HL-60 (cell line): ENCODE measurements at regions not wholly inside any gene's neighbourhood (a gene's known extent, or its start where the extent isn't known, plus 50 kb on each side); places are given as distances from the start of the nearest gene placed in this dataset.
"Not testable (repeated sequence)": the region's sequence is repeated elsewhere in the genome, so short reads cannot be mapped to it uniquely, and the experiment has no call there.

Source experiments
- DNase-seq, 2 experiments: peaks; one replicate each; pipeline ENCODE4 v3.0.0-alpha.2; 2010 to 2020; ENCODE audit warnings: low read depth in 1 of 2, low spot score in 1 of 2
- H3K27ac ChIP-seq: fragments of 250-450 bp; sonication (Bioruptor Pico); replicated peaks from 2 replicates; pipeline ENCODE4 v1.5.1; 2020; ENCODE audit warnings: mild to moderate bottlenecking, moderate library complexity
- H3K27me3 ChIP-seq: fragments of 250-450 bp; sonication (Bioruptor Pico); 2 replicates; pipeline ENCODE4 v1.5.1; 2021; ENCODE audit warnings: mild to moderate bottlenecking, moderate library complexity; ENCODE audit not compliant: insufficient read depth, poor library complexity, severe bottlenecking
- H3K4me3 ChIP-seq: replicated peaks from 2 replicates; pipeline ENCODE4 v1.5.1; 2011; ENCODE audit warnings: mild to moderate bottlenecking, control low read depth, low read length; ENCODE audit not compliant: insufficient read depth
- GABPA ChIP-seq: IDR thresholded peaks from 2 replicates; pipeline ENCODE4 v1.6.1; 2012; ENCODE audit warnings: low read depth
- POLR2AphosphoS5 ChIP-seq: IDR thresholded peaks from 2 replicates; pipeline ENCODE4 v1.6.1; 2012; ENCODE audit warnings: low read depth
- REST ChIP-seq: IDR thresholded peaks from 2 replicates; pipeline ENCODE4 v1.6.1; 2012; ENCODE audit warnings: low read depth; ENCODE audit not compliant: insufficient replicate concordance
- SPI1 ChIP-seq: IDR thresholded peaks from 2 replicates; pipeline ENCODE4 v1.6.1; 2012; ENCODE audit warnings: low read depth, mild to moderate bottlenecking, borderline replicate concordance
- TF ChIP-seq, protein P1 (sequence below): IDR thresholded peaks from one replicate; pipeline ENCODE4 v1.5.1; 2011; ENCODE audit warnings: low read length, control low read depth, inconsistent platforms; ENCODE audit not compliant: insufficient read depth

DNA sequence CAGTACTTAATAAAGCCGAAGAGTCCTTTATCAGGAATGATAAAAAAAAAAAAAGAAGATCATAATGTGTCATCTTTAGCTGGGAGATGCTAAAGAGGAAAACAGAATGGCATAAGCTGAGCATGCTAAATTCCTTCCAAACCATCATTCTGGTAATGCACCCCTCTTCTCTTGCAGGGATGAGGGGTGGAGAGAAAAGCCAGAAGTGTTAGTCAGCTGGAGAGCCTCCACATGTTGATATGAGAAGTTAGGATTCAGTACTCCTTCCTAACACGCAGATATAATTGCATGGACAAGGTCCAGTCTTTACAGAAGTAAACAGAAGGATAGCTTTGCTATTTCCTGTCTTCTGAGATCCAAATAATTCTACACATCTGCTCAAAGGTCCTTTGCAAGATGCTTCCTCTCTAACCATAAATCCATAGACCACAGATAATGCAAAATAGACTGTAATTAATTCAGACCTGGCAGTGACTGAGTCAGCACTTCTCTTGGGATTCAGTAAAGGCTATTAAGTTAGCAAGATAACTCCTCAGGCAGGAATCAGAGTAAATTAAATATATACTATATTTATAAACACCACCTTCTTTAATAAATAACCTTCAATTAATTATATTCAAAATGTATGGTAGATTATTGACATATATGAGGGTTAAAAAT is 930.0 kb upstream of the KLHL29 start:
- DNase-seq = no peak
- H3K27me3 ChIP-seq = no peaks in the 10 kb centered on the region
- TF ChIP-seq REST = no peak
- no peak for TF ChIP-seq POLR2AphosphoS5
- no peak for TF ChIP-seq SPI1
- TF ChIP-seq GABPA = no peak
- TF ChIP-seq, protein P1, sequence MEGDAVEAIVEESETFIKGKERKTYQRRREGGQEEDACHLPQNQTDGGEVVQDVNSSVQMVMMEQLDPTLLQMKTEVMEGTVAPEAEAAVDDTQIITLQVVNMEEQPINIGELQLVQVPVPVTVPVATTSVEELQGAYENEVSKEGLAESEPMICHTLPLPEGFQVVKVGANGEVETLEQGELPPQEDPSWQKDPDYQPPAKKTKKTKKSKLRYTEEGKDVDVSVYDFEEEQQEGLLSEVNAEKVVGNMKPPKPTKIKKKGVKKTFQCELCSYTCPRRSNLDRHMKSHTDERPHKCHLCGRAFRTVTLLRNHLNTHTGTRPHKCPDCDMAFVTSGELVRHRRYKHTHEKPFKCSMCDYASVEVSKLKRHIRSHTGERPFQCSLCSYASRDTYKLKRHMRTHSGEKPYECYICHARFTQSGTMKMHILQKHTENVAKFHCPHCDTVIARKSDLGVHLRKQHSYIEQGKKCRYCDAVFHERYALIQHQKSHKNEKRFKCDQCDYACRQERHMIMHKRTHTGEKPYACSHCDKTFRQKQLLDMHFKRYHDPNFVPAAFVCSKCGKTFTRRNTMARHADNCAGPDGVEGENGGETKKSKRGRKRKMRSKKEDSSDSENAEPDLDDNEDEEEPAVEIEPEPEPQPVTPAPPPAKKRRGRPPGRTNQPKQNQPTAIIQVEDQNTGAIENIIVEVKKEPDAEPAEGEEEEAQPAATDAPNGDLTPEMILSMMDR = no peak

DNA sequence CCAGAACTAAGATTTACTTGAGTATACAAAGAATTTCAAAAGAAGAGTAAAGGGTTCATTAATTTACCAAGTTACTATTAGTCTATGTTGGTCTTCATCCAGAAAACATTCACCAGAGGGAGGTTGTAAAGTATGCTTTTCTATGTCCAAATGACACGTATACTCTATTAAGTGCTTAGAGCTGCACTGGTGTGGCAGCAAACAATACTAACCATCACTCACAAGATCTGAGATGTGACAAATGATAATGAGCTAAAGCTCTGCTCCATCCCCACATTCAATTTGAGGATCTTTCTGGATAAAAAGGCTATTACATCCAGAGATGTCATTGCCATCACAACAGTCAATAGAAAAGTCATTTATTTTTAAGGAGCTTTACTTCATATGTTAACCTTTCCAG is 926.5 kb upstream of the KLHL29 start:
- no peak for DNase-seq

More for the DNA sequence above, 930.0 kb upstream of the KLHL29 start:
- Histone ChIP-seq H3K4me3 (no peak overlapping the region), H3K27ac (no peak overlapping the region)

DNA sequence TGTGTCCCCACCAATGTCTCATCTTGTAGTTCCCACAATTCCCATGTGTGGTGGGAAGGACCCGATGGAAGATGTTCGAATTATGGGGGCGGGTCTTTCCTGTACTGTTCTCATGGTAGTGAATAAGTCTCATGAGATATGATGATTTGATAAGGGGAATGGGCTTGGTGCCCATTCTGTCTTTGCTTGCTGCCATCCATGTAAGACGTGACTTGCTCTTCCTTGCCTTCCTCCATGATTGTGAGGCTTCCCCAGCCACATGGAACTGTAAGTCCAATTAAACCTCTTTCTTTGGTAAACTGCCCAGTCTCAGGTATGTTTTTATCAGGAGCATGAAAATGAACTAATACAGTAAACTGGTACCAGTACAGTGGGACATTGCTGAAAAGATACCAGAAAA is 909.9 kb upstream of the KLHL29 start:
- not testable (repeated sequence) for DNase-seq, H3K27ac ChIP-seq, H3K27me3 ChIP-seq, H3K4me3 ChIP-seq

More for the DNA sequence above, 926.5 kb upstream of the KLHL29 start:
- TF ChIP-seq POLR2AphosphoS5 = no peak
- TF ChIP-seq, protein P1 = no peak
- Histone ChIP-seq H3K27me3 (no peaks in the 10 kb centered on the region), H3K27ac (no peak overlapping the region), H3K4me3 (no peak overlapping the region)

GRCh38 chr2:22478329-22478728 is 906.6 kb upstream of the KLHL29 start:
- Histone ChIP-seq H3K4me3 (no peak overlapping the region), H3K27me3 (no peaks in the 10 kb centered on the region), H3K27ac (no peak overlapping the region)
- TF ChIP-seq GABPA (no peak), POLR2AphosphoS5 (no peak), REST (no peak), SPI1 (no peak)
- TF ChIP-seq, protein P1 = no peak
- DNase-seq = no peak
